NCI-H2196 (cell line): ENCODE measurements at regions not wholly inside any gene's neighbourhood (a gene's known extent, or its start where the extent isn't known, plus 50 kb on each side); places are given as distances from the start of the nearest gene placed in this dataset.
A peak's percentile ranks its signal among the peaks of the same experiment; 100 is the strongest.

Source experiments
- DNase-seq: peaks from one replicate; lab custom pipeline; 2025; ENCODE audit not compliant: unreplicated experiment; lab: John Stamatoyannopoulos, UW

- no peak for DNase-seq
Measured at GRCh38 chr1:221449801-221450470, 292.0 kb downstream of the DUSP10 start.

- no peak for DNase-seq
Measured at GRCh38 chr1:221451741-221452140, 290.1 kb downstream of the DUSP10 start.

GRCh38 chr1:221454096-221454495, 287.8 kb downstream of the DUSP10 start:
- no peak for DNase-seq

GRCh38 chr1:221456918-221457317, 285.0 kb downstream of the DUSP10 start:
- no peak for DNase-seq

GRCh38 chr1:221457685-221458446, 284.0 kb downstream of the DUSP10 start:
- DNase-seq, result no peak

GRCh38 chr1:221458447-221459156, 283.3 kb downstream of the DUSP10 start:
- DNase-seq, result no peak

- DNase-seq, result no peak
Measured at GRCh38 chr1:221459558-221459957, 282.3 kb downstream of the DUSP10 start.

- no peak for DNase-seq
Measured at GRCh38 chr1:221462345-221462744, 279.5 kb downstream of the DUSP10 start.

- no peak for DNase-seq
Measured at GRCh38 chr1:221468546-221468945, 273.3 kb downstream of the DUSP10 start.

- no peak for DNase-seq
Measured at GRCh38 chr1:221469476-221469875, 272.4 kb downstream of the DUSP10 start.

GRCh38 chr1:221470000-221470698, 271.7 kb downstream of the DUSP10 start:
- no peak for DNase-seq

- no peak for DNase-seq
Measured at GRCh38 chr1:221473411-221473810, 268.5 kb downstream of the DUSP10 start.

- no peak for DNase-seq
Measured at GRCh38 chr1:221477252-221477651, 264.6 kb downstream of the DUSP10 start.

GRCh38 chr1:221478050-221478949, 263.6 kb downstream of the DUSP10 start:
- DNase-seq, result peak; percentile 30

- DNase-seq, result no peak
Measured at GRCh38 chr1:221487781-221488524, 253.9 kb downstream of the DUSP10 start.

- no peak for DNase-seq
Measured at GRCh38 chr1:221488550-221488949, 253.3 kb downstream of the DUSP10 start.

- no peak for DNase-seq
Measured at GRCh38 chr1:221494670-221495069, 247.2 kb downstream of the DUSP10 start.

GRCh38 chr1:221497046-221497445, 244.8 kb downstream of the DUSP10 start:
- no peak for DNase-seq

GRCh38 chr1:221503268-221503667, 238.6 kb downstream of the DUSP10 start:
- DNase-seq, result no peak
